ENCODE measurements at regions not wholly inside any gene's neighbourhood (a gene's known extent, or its start where the extent isn't known, plus 50 kb on each side); places are given as distances from the start of the nearest gene placed in this dataset.

GRCh38 chr12:125549171-125549570, 483.9 kb downstream of the AACS start:
- Histone ChIP-seq H3K4me2 (ENCODE audit: low read length) (no peak overlapping the region), H3K4me3 (ENCODE audit: low read length) (no peak overlapping the region), H3K9ac (ENCODE audit: low read length) (no peak overlapping the region), H4K20me1 (ENCODE audit: insufficient read depth) (no peaks in the 10 kb centered on the region), H3K79me2 (replicated peaks; ENCODE audit: insufficient read depth, low read length) (no peaks in the 10 kb centered on the region), H2AFZ (ENCODE audit: low read depth, low read length) (no peak overlapping the region), H3K27me3 (ENCODE audit: insufficient read depth, low read depth, low read length) (no peaks in the 10 kb centered on the region), H3F3A (ENCODE audit: insufficient read depth, low read length, poor library complexity, severe bottlenecking) (no peaks in the 10 kb centered on the region), H3K9me3 (ENCODE audit: low read length) (no peaks in the 10 kb centered on the region), H3K27ac (ENCODE audit: low read length) (no peak overlapping the region), H3K36me3 (ENCODE audit: insufficient read depth, low read length) (no peaks in the 10 kb centered on the region), H3K9me2 (ENCODE audit: insufficient read depth, low read length) (no peaks in the 10 kb centered on the region)
- TF ChIP-seq RAD21 (conservative IDR thresholded peaks at IDR 0.05) (no peak), EZH2 (IDR thresholded peaks at IDR 0.05; ENCODE audit: borderline replicate concordance, insufficient read depth, low read length, poor library complexity, severe bottlenecking) (no peak), MXI1 (conservative IDR thresholded peaks at IDR 0.05; ENCODE audit: poor library complexity, severe bottlenecking) (no peak), CTCF (IDR thresholded peaks at IDR 0.05; ENCODE audit: poor library complexity, severe bottlenecking) (no peak)

GRCh38 chr12:125549836-125550235, 484.6 kb downstream of the AACS start:
- H3K9me3 ChIP-seq (ENCODE audit: low read length), result no peaks in the 10 kb centered on the region
- no peak overlapping the region for H3K9ac ChIP-seq (ENCODE audit: low read length)
- H3K36me3 ChIP-seq (ENCODE audit: insufficient read depth, low read length), result no peaks in the 10 kb centered on the region
- no peaks in the 10 kb centered on the region for H3K79me2 ChIP-seq (replicated peaks; ENCODE audit: insufficient read depth, low read length)
- no peak overlapping the region for H3K27ac ChIP-seq (ENCODE audit: low read length)
- H3K4me2 ChIP-seq (ENCODE audit: low read length), result no peak overlapping the region
- H3K27me3 ChIP-seq (ENCODE audit: insufficient read depth, low read depth, low read length), result no peaks in the 10 kb centered on the region
- no peaks in the 10 kb centered on the region for H3F3A ChIP-seq (ENCODE audit: insufficient read depth, low read length, poor library complexity, severe bottlenecking)
- H3K4me3 ChIP-seq (ENCODE audit: low read length), result no peak overlapping the region
- H3K9me2 ChIP-seq (ENCODE audit: insufficient read depth, low read length), result no peaks in the 10 kb centered on the region
- no peak overlapping the region for H2AFZ ChIP-seq (ENCODE audit: low read depth, low read length)
- H4K20me1 ChIP-seq (ENCODE audit: insufficient read depth), result no peaks in the 10 kb centered on the region
- TF ChIP-seq CTCF (IDR thresholded peaks at IDR 0.05; ENCODE audit: poor library complexity, severe bottlenecking) (peak; percentile 26), REST (IDR thresholded peaks at IDR 0.05; ENCODE audit: borderline replicate concordance) (no peak)

- no peak overlapping the region for H3K4me2 ChIP-seq (ENCODE audit: low read length)
- no peak overlapping the region for H3K9ac ChIP-seq (ENCODE audit: low read length)
- H3K27ac ChIP-seq (ENCODE audit: low read length), result no peak overlapping the region
- no peaks in the 10 kb centered on the region for H3K9me2 ChIP-seq (ENCODE audit: insufficient read depth, low read length)
- no peaks in the 10 kb centered on the region for H3K9me3 ChIP-seq (ENCODE audit: low read length)
- no peak overlapping the region for H2AFZ ChIP-seq (ENCODE audit: low read depth, low read length)
- H3K79me2 ChIP-seq (replicated peaks; ENCODE audit: insufficient read depth, low read length), result no peaks in the 10 kb centered on the region
- H3K27me3 ChIP-seq (ENCODE audit: insufficient read depth, low read depth, low read length), result no peaks in the 10 kb centered on the region
- no peaks in the 10 kb centered on the region for H4K20me1 ChIP-seq (ENCODE audit: insufficient read depth)
- no peaks in the 10 kb centered on the region for H3K36me3 ChIP-seq (ENCODE audit: insufficient read depth, low read length)
- no peaks in the 10 kb centered on the region for H3F3A ChIP-seq (ENCODE audit: insufficient read depth, low read length, poor library complexity, severe bottlenecking)
- H3K4me3 ChIP-seq (ENCODE audit: low read length), result no peak overlapping the region
- TF ChIP-seq CTCF (IDR thresholded peaks at IDR 0.05; ENCODE audit: poor library complexity, severe bottlenecking) (no peak), EP300 (conservative IDR thresholded peaks at IDR 0.05; ENCODE audit: poor library complexity, severe bottlenecking) (no peak), SMC3 (conservative IDR thresholded peaks at IDR 0.05; ENCODE audit: poor library complexity) (no peak), MXI1 (conservative IDR thresholded peaks at IDR 0.05; ENCODE audit: poor library complexity, severe bottlenecking) (no peak), EZH2 (IDR thresholded peaks at IDR 0.05; ENCODE audit: borderline replicate concordance, insufficient read depth, low read length, poor library complexity, severe bottlenecking) (no peak), RAD21 (conservative IDR thresholded peaks at IDR 0.05) (no peak), POLR2AphosphoS5 (IDR thresholded peaks at IDR 0.05) (no peak)
Observed at GRCh38 chr12:125552295-125552694, 487.1 kb downstream of the AACS start.
